NCI-H460 (cell line): ENCODE measurements at regions not wholly inside any gene's neighbourhood (a gene's known extent, or its start where the extent isn't known, plus 50 kb on each side); places are given as distances from the start of the nearest gene placed in this dataset.

Experiments used
- DNase-seq: peaks from one replicate; pipeline ENCODE4 v3.0.0-alpha.2; 2016; ENCODE audit warnings: low read depth; ENCODE audit errors: extremely low read depth

DNA sequence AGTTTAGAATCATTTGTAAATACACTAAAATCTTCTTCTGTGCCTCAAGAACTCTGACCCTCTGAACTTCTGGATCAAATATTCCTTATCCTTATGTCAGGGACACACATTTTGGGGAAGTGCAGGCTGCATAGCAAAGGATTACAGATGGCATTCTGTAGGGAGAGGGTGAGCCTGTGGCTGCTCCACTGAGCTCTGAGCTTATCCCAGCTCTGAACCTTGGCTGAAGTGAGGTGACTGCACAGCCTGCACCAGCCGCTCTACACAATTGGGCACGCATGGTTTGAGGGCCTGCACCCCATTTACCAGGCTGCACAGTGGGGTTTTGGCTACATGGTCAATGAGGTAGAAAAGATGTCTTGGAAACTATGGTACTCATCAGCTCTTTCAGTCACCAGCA is 251.6 kb downstream of the GALR1 start:
- no peak for DNase-seq

DNA sequence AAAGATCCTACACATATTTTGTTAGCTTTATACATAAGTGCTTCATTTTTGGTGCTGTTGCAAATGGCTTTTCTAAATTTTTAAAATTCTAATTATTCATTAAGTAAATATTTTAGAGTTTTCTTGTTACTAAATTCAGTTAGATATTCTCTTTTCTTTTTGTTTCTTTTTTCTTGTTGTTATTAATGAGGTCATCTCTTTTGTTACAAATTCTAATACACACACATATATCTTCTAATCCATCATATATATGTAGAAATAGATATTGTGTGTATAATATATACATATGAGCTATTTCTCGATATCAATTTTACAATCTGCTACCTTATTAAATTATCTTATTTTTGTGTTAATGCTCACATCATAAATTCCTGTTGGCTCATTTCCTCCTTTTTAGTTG is 255.9 kb downstream of the GALR1 start:
- no peak for DNase-seq

DNA sequence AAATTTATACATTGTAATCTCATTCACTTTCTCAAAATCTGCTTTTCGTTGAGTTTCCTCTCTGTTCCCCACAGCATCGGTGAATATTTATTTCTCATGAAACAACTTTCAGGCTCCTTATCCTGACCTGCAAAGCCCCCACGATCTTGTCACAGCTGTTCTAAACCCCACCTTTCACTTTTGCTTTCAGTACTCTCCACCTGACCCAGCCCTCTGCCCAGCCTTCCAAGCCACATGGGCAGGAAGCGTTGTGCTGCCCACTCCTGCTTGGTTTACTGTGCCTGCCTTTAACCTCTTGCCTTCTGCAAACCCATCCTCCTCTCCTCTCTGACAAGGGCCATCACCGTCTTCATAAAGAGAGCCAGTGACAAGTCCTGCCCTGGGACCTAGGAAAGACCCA is 262.5 kb downstream of the GALR1 start:
- no peak for DNase-seq

DNA sequence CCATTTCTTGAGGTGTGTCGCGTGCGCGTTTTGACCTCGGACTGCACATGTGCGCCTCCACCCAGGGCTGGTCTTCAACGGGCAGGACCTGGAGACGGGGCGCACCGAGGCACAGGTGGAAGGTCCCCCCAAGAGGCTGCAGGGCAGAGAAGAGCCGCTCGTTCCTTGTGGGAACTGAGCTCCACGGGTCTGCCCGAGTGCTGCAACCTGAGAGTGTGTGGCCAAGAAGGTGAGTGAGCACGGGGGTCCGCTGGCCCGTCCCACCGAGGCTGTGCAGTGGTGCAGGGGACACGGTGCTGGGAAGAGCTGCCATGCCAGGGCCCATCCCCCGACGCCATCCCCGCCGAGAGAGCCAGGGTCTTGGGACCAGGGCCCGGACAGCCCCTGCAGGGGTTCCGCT is 268.3 kb downstream of the GALR1 start:
- DNase-seq = no peak

DNA sequence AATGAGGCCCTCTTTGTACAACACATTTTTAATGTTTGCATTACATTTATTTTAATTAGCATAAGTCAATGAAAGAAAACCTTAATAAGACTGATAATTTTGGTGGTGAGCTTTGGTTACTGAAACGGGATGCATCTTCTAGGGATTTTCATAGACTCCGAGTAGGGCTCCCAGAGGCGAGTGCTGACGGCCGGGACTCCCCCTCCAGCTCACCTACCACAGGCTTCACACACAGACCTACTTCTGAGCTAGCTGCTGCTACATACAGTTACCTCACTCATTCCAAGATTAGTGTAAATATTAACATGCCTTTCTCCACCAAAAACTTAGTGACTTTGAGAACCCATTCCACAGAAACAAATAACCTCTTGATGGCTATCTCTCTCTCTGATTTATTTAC is 271.1 kb downstream of the GALR1 start:
- DNase-seq = no peak

DNA sequence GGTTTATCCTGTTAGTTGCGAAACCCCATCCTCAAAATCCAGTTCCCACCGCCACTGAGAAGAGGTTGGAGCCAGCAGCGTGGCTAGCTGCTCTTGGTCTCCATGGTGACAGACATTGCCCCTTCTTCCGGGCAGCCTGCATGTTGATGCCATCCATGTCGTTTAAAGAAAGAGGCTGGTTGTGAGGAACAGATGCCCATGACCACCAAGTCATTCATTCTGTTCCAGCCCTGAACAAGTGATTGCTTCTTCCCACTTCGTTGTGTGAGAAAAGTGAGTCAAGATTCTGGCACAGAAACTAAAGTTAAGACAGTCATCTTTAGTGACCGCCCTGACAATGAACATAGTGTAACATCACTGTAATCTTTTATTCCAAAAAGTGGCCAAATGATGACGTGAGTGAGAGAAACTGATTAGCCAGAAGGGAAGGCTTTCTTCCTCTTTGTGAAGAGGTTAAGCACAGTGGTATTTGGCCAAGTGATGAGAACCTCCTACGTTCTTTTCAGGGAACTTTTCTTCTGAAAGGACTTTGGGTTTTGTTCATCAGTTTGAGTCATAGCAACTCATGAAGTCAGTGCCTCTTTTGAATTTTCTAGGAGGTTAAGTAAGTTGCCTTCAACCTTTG is 272.5 kb downstream of the GALR1 start:
- no peak for DNase-seq

DNA sequence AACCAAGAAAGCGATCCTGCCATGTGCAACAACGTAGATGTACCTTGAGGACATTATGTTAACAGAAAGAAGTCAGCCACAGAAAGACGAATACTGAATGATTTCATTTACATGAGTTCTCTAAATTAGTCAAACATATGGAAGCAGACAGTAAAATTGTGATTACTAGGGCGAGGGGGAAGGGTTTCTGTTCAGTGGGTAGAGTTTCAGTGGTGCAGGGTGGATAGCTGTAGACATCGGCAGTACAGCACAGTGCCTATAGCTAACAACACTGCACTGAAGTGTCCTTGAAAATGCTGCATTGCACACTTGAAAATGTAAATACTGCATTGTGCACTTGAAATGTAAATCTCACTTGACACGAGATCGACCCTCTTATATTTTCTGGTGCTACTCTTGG is 275.3 kb downstream of the GALR1 start:
- DNase-seq = no peak

DNA sequence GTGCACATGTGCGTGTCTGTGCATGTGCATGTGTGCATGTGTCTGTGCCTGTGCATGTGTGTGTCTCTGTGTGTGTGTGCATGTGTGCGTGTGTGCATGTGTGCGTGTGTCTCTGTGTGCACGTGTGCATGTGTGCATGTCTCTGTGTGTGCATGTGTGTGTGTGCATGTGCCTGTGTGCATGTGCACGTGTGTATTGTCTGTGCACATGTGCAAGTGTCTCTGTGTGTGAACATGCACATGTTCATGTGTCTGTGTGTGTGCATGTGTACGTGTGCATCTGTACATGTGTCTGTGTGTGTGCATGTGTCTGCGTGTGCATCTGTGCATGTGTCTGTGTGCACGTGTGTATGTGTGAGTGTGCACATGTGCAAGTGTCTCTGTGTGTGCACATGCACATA is 277.3 kb downstream of the GALR1 start:
- no peak for DNase-seq

DNA sequence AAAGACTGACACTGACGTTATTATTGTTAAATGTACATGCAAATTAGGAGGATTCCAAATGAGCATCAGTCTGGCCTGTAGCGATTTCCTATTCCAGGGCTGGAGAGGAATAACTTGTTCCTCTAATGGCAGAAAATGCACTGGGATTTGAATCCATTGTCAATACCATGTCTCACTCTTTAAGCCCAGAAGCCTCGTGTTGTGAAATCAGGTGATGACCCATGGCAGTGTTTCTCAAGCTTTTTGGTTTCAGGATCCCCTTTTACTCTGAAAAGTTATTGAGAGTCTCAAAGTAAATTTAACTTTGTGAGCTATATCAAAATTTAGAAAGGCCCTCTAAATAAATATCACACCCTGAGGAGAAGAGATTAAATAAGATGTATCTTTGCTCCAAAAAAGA is 279.2 kb downstream of the GALR1 start:
- DNase-seq = no peak

DNA sequence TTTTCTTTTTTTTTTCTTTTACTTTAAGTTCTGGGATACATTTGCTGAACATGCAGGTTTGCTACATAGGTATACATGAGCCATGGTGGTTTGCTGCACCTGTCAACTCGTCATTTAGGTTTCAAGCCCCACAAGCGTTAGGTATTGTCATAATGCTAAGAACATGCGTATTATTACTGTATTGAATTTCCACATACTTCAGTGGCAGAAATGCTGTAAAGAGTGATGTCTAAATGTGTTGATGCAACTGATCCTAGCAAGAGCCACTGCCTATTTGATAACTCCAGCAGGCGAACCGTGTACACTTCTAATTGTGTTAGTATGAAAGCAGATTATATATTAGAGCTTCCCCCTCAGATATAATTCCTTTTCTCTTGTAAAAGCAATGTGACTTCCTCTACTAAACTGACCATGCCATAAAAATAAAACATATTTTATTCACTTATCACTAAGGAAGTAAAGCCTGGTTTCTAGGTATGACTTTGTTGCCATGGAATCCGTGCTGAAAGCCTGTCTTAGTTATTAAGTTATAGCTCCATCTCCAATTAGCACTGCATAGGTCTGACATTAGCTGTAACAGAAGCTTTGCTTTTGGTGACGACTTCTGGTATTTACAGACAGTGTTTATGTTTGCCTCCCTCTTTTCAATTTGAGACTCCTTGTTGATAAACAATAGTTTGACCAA is 280.0 kb downstream of the GALR1 start:
- DNase-seq = no peak

DNA sequence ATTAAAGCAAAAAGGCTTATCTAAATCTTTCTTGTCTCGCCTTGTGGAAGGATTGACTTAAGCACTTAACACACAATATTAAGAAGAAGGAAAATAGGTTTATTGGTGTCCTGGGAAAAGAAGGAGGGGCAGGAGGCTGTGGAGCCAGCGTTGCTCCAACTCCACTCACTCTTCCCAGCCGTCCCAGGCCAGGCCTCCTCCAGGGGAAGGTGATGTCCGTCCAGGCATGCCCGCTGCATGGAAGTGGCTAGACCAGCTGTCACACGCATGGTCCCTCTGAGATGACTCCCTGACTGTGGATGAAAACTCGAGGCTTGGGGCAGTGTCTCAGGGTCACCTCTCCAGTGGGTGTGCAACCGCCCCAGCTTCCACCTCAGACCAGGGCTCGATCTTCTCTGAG is 281.1 kb downstream of the GALR1 start:
- no peak for DNase-seq

DNA sequence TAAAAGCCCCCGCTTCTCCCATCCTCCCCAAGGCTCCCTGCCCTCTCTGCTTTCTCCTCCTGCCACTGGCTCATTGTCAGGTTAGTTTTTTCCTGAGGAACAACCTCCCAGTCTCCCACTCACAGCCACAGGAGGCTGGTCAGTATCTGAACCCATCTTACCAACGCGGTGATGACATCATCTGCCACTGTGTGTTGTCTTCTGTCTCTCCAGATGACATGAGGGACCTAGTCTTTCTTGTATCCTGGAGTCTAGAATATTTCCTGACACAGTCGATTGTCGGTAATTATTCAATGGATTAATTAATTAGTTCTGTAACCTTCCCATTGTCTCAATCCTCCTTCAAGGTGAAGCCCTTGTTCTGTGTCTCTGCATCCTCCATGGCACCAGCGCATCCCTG is 290.2 kb downstream of the GALR1 start:
- no peak for DNase-seq

DNA sequence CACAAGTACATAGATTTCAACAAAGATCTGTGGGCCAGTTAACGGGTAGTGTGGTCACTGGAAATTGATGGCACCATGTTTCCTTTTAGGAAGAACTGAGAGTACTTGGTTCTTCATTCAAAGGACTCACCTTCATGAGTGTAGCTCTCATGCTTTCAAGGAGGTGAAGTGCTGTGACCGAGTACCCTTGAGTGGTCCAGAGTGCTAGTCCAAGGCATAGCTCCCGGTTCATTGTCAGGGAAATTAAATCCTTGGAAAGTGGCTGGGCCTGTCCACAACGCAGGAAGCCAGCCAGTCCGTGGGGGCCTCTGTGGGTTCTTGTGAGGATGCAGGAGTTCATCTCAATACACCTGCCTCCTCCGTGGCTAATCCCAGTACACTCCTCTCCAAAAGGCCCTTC is 295.1 kb downstream of the GALR1 start:
- no peak for DNase-seq

DNA sequence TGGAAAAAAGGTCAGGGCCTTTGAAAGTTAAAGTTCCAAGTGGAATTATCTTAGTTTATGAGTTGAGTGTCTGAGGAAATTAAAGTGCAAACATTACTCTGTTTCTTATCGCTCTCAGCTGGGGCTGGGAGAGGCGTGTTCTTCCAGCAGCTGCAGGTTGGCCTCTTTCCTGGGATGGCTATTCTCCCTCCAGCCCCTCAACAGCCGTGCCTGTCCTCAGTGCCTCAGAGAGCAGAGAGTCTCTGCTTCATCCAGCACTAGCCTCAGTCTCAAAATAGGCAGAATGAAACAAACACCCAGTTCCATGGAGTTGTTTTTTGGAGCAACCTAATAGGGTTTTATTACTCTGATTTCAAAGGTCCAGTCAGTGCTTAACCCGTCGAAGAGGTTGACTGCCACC is 298.1 kb downstream of the GALR1 start:
- DNase-seq = no peak

DNA sequence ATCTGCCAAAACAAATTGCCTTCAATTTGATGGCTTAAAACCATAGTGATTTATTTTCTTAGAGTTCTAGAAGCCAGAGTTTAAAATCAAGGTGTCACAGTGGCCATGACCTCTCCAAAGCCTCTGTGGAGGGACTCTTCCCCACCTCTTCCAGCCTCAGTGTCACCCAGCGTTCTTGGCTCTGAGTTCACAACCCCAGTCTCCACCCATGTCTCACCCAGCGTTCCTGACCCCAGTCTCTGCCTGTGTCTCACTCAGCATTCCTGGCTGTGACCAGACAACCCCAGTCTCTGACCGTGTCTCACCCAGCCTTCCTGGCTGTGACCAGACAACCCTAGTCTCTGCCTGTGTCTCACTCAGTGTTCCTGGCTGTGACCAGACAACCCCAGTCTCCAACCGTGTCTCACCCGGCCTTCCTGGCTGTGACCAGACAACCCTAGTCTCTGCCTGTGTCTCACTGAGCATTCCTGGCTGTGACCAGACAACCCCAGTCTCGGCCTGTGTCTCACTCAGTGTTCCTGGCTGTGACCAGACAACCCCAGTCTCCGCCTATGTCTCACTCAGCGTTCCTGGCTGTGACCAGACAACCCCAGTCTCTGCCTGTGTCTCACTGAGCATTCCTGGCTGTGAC is 299.3 kb downstream of the GALR1 start:
- no peak for DNase-seq

DNA sequence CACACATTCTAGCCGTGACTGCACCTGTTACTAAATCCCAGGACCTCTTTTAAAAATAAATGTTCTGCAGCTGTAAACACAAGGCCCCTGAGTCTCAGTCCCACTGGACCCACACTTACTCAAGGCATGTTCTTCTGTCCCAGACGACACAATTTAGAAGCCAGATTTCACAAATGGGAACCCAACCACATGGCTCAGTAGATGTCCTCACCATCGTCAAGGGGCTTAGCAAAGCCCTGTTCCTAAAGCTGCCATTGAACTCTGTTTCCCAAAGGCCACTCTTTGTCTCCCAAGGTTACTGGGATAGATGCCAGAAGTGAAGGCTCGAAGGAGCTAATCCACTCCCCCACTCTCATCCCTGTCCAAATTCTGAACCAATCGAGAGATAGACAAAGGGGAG is 301.0 kb downstream of the GALR1 start:
- DNase-seq = no peak

DNA sequence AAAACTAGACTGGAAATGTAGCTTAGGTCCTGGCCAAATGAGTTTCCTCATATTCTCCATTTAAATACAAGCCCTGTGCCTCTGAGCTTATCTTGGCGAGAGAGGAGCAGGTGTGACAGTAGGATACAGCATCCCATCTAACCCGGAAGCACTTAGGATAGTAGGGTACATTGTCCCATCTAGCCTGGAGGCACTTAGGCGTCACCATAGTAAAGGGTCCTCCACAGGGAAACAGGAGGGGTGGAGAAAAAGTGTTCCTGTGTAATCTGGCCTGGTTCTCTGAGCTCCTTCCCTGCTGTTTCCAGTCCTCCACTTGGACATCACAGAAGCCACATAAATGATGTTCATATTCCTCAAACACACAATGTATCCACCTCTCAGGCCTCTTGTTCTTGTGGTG is 301.4 kb downstream of the GALR1 start:
- DNase-seq = no peak

DNA sequence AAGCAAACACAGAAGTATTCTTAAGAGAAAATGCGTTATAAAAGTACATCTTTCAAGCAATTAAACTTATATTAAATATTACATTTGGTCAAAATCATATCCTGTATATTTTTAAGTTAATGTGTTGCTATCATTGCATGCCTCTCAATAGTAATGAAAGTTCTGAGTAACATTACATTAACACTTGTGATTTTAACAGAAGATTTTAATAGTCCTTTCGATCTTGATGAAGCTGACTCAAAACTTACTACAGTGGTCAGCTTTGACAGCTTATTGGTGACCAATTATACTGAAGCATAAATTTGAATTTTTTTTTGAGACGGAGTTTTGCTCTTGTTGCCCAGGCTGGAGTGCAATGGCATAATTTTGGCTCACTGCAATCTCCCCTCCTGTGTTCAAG is 303.3 kb downstream of the GALR1 start:
- DNase-seq = no peak

DNA sequence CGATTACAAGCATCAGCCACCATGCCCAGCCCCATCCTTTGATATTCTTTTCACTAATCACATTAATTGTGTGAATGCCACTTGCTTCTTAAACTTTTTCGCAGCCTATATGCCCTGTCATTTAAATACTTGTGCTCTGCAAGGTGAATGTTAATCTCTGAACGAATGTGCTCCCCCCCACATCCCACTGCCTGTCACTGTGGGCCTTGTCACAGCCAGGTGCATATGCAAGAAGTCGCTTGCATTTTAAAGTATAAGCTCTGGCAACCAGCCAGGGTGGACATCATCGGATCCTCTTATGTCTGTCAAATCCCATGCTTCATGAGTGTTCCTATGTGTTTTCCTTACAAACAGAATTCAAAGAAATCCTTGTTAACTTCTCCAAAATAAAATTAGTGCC is 304.4 kb downstream of the GALR1 start:
- DNase-seq = no peak

DNA sequence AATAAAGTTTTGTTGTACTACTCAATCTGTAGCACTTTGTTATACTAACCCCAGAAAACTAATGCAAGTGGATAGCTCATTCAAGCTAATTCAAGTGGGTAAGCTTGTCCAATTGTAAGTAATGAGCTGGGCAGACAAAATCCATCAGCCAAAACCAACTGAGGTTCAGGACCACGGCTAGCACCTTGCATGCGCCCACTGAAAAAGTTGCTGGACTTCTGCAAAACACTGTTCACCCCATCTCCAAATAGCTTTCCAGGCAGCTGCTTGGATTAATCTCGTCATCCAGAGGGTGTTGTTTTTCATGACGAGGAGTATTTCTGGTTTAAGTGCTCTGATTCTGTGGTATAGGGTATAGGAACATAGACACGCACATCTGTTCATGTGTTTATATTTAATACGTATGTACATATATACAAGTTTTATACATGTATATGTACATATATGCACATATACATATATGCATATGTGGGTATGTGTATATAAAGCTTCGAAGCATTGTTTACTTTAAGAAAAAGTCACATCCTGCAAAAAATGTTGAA is 307.5 kb downstream of the GALR1 start:
- no peak for DNase-seq

DNA sequence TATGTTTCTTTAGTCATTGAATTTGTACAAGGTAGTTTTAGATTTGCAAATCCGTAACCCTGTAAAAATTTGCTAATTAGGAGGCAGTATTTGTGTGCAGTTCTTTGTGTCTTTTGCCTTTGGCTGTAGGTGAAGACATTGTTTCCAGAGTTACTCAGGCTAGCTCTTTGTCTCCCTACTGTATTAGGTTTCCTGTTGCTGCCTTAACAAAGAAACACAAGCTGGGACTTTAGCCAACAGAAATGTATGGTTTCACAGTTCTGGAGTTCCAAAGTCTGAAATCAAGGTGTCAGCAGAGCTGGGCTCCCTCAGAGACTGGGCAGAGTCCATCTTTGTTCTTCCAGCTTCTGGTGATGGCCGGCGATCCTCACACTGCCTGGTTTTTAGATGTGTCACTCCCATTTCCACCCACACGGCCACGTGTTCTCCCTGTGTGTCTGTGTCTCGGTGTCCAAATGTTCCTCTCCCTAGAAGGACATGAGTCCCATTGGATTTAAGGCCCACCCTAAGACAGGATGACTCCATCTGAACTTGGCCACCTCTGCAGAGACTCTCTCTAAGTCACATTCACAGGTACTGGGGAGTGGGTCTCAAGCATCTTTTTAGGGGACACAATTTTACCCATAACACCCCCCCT is 309.7 kb downstream of the GALR1 start:
- DNase-seq = no peak
